NCI-H2107 treated with DMSO at 0.1 percent for 48 hours (cell line): ENCODE measurements at regions not wholly inside any gene's neighbourhood (a gene's known extent, or its start where the extent isn't known, plus 50 kb on each side); places are given as distances from the start of the nearest gene placed in this dataset.
"Not testable (repeated sequence)": the region's sequence is repeated elsewhere in the genome, so short reads cannot be mapped to it uniquely, and the experiment has no call there.

Experiments
- DNase-seq: peaks from one replicate; lab custom pipeline; 2025; ENCODE audit not compliant: unreplicated experiment; lab: John Stamatoyannopoulos, UW

DNA sequence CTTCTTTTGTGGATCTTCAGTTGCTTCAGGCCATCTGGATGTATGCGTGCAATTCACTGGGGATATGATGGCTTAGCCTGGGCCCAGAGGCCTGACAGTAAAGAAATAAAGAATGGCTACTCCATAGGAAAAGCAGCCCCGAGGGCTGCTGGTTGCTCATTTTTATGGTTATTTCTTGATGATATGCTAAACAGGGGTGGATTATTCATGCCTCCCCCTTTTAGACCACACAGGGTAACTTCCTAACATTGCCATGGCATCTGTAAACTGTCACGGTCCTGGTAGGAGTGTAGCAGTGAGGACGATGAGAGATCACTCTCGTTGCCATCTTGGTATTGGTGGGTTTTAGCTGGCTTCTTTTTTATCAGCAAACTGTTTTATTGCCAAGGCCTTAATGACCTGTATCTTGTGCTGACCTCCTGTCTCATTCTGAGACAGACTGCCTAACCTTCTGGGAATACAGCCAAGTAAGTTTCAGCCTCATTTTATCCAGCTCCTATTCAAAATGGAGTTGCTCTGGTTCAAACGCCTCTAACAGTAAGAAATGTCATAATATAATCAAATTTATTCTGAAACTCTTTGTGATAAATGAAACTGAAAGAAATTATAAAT, 60.5 kb downstream of the DSEL start:
- no peak for DNase-seq

DNA sequence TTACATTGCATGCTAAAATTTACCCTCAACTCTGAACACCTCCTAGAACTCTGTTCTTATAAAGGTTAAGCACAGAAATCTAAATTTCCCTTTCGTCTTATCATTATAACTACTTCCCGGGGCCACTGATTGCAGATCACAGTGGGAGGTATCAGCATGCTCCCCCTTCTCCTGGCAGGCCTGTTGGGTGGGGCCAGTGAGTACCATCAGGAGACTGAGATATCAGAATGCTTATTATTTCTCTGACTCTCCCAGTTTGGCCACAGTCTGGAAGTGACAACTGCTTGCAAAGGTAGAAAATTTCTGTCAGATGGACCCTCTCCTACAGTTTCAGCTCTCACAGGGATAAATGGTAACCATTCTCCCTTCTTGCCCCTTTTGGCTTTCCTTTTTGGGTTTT, 62.6 kb downstream of the DSEL start:
- no peak for DNase-seq

DNA sequence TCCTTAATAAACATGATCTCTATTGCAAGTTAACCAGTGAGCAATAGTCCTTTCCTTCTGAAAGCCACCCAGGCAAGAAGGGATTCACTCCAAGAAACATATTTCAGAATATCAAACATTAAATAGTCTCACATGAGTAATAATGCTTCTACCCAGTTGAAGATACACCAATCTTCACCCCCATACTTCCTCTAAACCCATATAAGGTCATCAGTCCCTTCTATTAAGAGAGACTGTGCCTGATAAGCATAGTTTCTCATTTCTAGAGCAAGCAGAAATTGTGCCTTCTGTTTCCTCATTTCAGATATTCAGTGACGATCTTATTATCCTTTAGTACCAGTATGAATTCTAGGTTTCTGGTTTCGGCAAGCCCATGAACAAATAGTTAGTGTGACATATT, 64.6 kb downstream of the DSEL start:
- DNase-seq = no peak

- not testable (repeated sequence) for DNase-seq
Measured at GRCh38 chr18:67451101-67451500, 65.4 kb downstream of the DSEL start.

DNA sequence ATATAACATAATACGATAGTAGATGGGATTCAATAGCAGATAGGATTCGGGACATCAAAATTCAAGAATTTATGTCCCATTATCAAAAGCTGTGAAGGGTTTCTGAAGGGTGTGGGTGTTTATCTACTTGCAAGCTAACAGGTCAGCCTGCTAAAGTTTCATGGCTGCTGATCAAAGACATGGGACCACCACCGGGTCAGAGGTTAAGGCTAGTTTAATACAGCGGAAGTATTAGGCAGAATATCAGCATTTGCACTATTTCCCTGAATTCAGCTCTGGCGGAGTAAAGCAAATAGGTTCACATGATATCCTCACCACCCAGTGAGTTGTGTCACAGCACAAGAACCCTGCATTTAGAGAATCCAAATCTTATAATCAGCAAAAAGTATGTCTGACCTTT, 82.5 kb downstream of the DSEL start:
- DNase-seq = no peak

DNA sequence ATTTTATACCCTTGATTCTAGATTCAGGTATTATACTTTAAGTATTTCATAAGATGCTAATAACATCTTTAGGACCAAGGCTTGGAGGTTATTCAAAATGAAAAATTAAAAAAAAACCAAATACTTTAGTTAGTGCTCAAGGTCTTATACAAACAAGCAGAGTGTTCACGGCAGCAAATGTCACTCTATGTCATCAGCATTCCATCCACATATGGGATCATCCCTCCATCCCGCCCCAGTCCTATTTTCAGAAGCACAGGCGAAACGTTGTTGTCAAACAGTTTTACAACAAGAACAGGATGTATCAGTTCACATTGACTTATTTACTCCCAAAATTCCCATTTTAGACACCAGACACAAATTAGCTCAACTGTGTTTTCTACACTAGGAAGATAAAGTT, 83.7 kb downstream of the DSEL start:
- no peak for DNase-seq

DNA sequence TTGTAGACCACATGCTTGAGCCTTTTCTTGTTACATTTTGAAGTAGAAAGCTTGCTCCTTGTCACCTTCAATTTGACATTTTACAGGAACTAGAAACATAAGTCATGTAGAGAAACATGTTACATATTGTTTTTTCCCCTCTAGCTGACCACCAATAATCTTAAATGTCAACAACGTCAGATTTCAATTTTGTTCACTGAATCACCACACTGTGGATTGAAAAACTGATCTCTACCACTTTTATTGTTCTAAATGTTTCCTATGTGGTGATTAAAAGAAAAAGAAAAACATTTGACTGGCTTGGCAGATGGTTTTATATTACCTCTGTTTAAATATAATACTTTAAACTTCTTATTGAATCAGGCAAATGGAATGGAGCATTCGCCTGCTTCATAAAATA, 87.7 kb downstream of the DSEL start:
- DNase-seq = no peak

- DNase-seq = no peak
Measured at GRCh38 chr18:67428158-67428557, 88.4 kb downstream of the DSEL start.

DNA sequence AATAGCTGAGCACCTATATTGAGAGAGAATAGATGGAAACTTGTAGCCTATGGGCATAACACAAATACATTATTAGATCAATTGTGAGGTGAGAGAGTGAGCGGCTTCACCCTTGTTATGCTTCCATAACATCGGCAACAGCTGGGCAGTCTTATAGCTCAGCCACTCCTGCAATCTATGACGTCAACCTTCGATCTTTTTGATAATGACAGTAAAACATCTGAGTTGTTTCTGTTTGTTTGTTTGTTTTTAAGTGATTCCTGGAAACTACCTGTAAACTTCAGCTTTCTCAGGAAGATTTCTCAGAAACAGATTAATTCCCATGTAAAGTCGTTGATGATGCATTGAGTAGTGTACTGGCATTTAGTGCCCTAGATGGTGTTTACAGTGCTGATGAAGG, 90.0 kb downstream of the DSEL start:
- DNase-seq = no peak

- DNase-seq = no peak
Measured at GRCh38 chr18:67425672-67426071, 90.8 kb downstream of the DSEL start.

- DNase-seq = no peak
Measured at GRCh38 chr18:67421651-67422050, 94.9 kb downstream of the DSEL start.

GRCh38 chr18:67417864-67418523, 98.5 kb downstream of the DSEL start:
- peak; percentile 56 for DNase-seq

- no peak for DNase-seq
Measured at GRCh38 chr18:67411116-67411515, 105.4 kb downstream of the DSEL start.

GRCh38 chr18:67410075-67411070, 106.1 kb downstream of the DSEL start:
- DNase-seq = no peak

DNA sequence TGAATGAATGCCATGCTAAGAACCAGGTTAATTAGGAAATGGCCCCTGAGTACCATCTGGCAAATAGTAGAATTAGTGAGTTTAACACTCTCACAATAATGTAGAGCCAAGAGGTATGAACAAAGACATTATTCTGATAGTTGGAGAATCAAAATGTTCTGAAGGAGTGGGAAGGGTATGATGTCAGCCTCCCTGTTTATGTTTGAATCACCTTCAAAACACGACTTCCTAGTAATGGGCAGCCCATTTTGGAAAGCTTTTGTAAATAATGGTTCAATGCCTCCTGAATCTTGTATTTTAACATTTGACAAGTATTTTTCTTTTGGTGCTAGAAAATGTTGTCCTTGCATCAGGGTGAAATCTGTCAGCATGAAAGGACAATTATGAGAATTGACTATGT, 108.3 kb downstream of the DSEL start:
- no peak for DNase-seq

DNA sequence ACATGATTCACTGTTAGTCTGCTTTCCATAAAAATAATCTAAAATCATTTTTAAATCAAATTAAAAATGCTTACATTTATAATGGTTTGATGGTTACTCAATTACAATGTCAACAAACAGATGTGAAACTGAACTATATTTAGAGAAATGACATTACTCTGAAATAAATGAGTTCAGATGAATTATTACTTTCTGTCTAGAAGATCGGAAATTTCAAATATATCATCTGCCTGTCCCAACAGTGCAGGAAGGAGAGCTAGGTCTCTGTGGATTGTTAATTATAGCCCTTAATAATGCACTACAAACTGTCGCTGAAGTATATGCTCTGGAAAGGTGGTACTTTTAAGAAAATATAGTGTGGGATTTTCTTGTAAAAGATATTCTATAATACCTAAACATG, 109.8 kb downstream of the DSEL start:
- no peak for DNase-seq

- DNase-seq = no peak
Measured at GRCh38 chr18:67402543-67402942, 114.0 kb downstream of the DSEL start.

- DNase-seq = no peak
Measured at GRCh38 chr18:67400502-67401117, 115.9 kb downstream of the DSEL start.

GRCh38 chr18:67386032-67386431, 130.5 kb downstream of the DSEL start:
- DNase-seq = no peak

GRCh38 chr18:67385455-67385854, 131.1 kb downstream of the DSEL start:
- no peak for DNase-seq

DNA sequence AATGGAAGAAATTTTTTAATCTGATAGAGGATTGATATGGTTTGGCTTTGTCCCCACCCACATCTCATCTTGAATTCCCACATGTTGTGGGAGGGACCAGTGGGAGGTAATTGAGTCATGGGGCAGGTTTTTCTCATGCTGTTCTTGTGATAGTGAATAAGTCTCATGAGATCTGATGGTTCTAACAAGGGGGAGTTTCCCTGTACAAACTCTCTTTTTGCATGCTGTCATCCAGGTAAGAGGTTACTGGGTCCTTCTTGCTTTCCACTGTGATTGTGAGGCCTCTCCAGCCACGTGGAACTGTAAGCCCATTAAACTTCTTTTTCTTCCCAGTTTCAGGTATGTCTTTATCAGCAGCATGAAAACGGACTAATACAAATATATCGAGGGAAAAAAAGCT, 132.5 kb downstream of the DSEL start:
- not testable (repeated sequence) for DNase-seq
